SK-N-SH treated with all-trans-retinoic acid at 6 μM for 48 hours (cell line): ENCODE measurements at regions not wholly inside any gene's neighbourhood (a gene's known extent, or its start where the extent isn't known, plus 50 kb on each side); places are given as distances from the start of the nearest gene placed in this dataset.

Experiments used
- ATAC-seq: fragments of 200-7000 bp; cut with Tn5 transposase; 3 replicates; pipeline ENCODE4 v1.9.1; 2020; ENCODE audit warnings: mild to moderate bottlenecking, moderate library complexity
- ARNTL ChIP-seq: fragments of 450-650 bp; formaldehyde crosslinking; IDR thresholded peaks from 2 replicates; pipeline ENCODE4 v1.5.0; 2020; ENCODE audit warnings: low read depth, mild to moderate bottlenecking, moderate library complexity, borderline replicate concordance
- BACH2 ChIP-seq: fragments of 250-450 bp; sonication (Bioruptor Pico); IDR thresholded peaks from 2 replicates; pipeline ENCODE4 v1.9.0; 2021; ENCODE audit warnings: mild to moderate bottlenecking, borderline replicate concordance
- CSDC2 ChIP-seq: fragments of 250-450 bp; sonication (Bioruptor Pico); IDR thresholded peaks from 2 replicates; pipeline ENCODE4 v1.5.0; 2020; ENCODE audit warnings: mild to moderate bottlenecking, moderate library complexity
- ESRRG ChIP-seq: fragments of 250-450 bp; sonication (Bioruptor Pico); IDR thresholded peaks from 2 replicates; pipeline ENCODE4 v1.6.1; 2021; ENCODE audit warnings: mild to moderate bottlenecking
- GLIS3 ChIP-seq: fragments of 250-450 bp; sonication (Bioruptor Pico); IDR thresholded peaks from 2 replicates; pipeline ENCODE4 v1.5.0; 2020; ENCODE audit warnings: mild to moderate bottlenecking, moderate library complexity
- ISL1 ChIP-seq: fragments of 250-450 bp; sonication (Bioruptor Pico); IDR thresholded peaks from 2 replicates; pipeline ENCODE4 v2.1.2; 2022; ENCODE audit warnings: mild to moderate bottlenecking, moderate library complexity
- OSR1 ChIP-seq: fragments of 250-450 bp; sonication (Bioruptor Pico); IDR thresholded peaks from 2 replicates; pipeline ENCODE4 v1.8.0; 2022; ENCODE audit warnings: moderate library complexity, mild to moderate bottlenecking, inconsistent platforms
- RARB ChIP-seq: fragments of 250-450 bp; sonication (Bioruptor Pico); IDR thresholded peaks from 2 replicates; pipeline ENCODE4 v1.8.0; 2021; ENCODE audit warnings: mild to moderate bottlenecking, moderate library complexity
- SNAI2 ChIP-seq: fragments of 250-450 bp; sonication (Bioruptor Pico); IDR thresholded peaks from 2 replicates; pipeline ENCODE4 v1.5.0; 2020; ENCODE audit warnings: mild to moderate bottlenecking, moderate library complexity
- TCF4 ChIP-seq: fragments of 250-450 bp; sonication (Bioruptor Pico); IDR thresholded peaks from 2 replicates; pipeline ENCODE4 v1.8.0; 2021; ENCODE audit warnings: mild to moderate bottlenecking, moderate library complexity, borderline replicate concordance
- TOX ChIP-seq: fragments of 250-450 bp; sonication (Bioruptor Pico); IDR thresholded peaks from 2 replicates; pipeline ENCODE4 v1.8.0; 2021; ENCODE audit warnings: mild to moderate bottlenecking, moderate library complexity, borderline replicate concordance
- ZC3H10 ChIP-seq: fragments of 250-450 bp; sonication (Bioruptor Pico); IDR thresholded peaks from 2 replicates; pipeline ENCODE4 v1.5.1; 2021; ENCODE audit warnings: mild to moderate bottlenecking, moderate library complexity
- ZFP3 ChIP-seq: fragments of 250-450 bp; sonication (Bioruptor Pico); IDR thresholded peaks from 2 replicates; pipeline ENCODE4 v1.5.0; 2020; ENCODE audit warnings: mild to moderate bottlenecking, moderate library complexity
- ZFP30 ChIP-seq: fragments of 450-650 bp; formaldehyde crosslinking; IDR thresholded peaks from 2 replicates; pipeline ENCODE4 v1.5.0; 2022; ENCODE audit warnings: mild to moderate bottlenecking, moderate library complexity
- ZNF565 ChIP-seq: fragments of 450-650 bp; formaldehyde crosslinking; conservative IDR thresholded peaks from 2 replicates; pipeline ENCODE4 v1.5.0; 2020; ENCODE audit warnings: low read depth, mild to moderate bottlenecking, moderate library complexity
- ZNF70 ChIP-seq: fragments of 450-650 bp; formaldehyde crosslinking; IDR thresholded peaks from 2 replicates; pipeline ENCODE4 v1.5.0; 2020; ENCODE audit warnings: mild to moderate bottlenecking, moderate library complexity
- ZNF8 ChIP-seq: fragments of 450-650 bp; formaldehyde crosslinking; IDR thresholded peaks from 2 replicates; pipeline ENCODE4 v1.5.0; 2020; ENCODE audit warnings: mild to moderate bottlenecking, moderate library complexity
- TF ChIP-seq, protein P1 (sequence below): fragments of 250-450 bp; sonication (Bioruptor Pico); IDR thresholded peaks from 2 replicates; pipeline ENCODE4 v1.8.0; 2020; ENCODE audit warnings: mild to moderate bottlenecking, moderate library complexity, borderline replicate concordance
- TF ChIP-seq, protein P2 (sequence below): fragments of 250-450 bp; sonication (Bioruptor Pico); IDR thresholded peaks from 2 replicates; pipeline ENCODE4 v1.5.1; 2021; ENCODE audit warnings: mild to moderate bottlenecking, moderate library complexity
- TF ChIP-seq, protein P3 (sequence below): fragments of 250-450 bp; sonication (Bioruptor Pico); IDR thresholded peaks from 2 replicates; pipeline ENCODE4 v1.5.1; 2020; ENCODE audit warnings: low read depth, mild to moderate bottlenecking, moderate library complexity
- TF ChIP-seq, protein P4 (sequence below): fragments of 250-450 bp; sonication (Bioruptor Pico); IDR thresholded peaks from 2 replicates; pipeline ENCODE4 v1.8.0; 2021; ENCODE audit warnings: low read depth, mild to moderate bottlenecking, moderate library complexity, borderline replicate concordance

GRCh38 chr4:158007566-158007965 lies 165.3 kb downstream of the GASK1B start:
- no peak for ATAC-seq
- TF ChIP-seq BACH2 (CRISPR knock-in tag) (no peak), ZFP3 (CRISPR knock-in tag) (no peak), ZFP30 (CRISPR knock-in tag) (no peak), TOX (CRISPR knock-in tag) (no peak), ZNF565 (CRISPR knock-in tag) (no peak), GLIS3 (CRISPR knock-in tag) (no peak), ZC3H10 (CRISPR knock-in tag) (no peak), ZNF8 (CRISPR knock-in tag) (no peak)
- TF ChIP-seq, protein P1, sequence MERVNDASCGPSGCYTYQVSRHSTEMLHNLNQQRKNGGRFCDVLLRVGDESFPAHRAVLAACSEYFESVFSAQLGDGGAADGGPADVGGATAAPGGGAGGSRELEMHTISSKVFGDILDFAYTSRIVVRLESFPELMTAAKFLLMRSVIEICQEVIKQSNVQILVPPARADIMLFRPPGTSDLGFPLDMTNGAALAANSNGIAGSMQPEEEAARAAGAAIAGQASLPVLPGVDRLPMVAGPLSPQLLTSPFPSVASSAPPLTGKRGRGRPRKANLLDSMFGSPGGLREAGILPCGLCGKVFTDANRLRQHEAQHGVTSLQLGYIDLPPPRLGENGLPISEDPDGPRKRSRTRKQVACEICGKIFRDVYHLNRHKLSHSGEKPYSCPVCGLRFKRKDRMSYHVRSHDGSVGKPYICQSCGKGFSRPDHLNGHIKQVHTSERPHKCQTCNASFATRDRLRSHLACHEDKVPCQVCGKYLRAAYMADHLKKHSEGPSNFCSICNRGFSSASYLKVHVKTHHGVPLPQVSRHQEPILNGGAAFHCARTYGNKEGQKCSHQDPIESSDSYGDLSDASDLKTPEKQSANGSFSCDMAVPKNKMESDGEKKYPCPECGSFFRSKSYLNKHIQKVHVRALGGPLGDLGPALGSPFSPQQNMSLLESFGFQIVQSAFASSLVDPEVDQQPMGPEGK: no peak
- TF ChIP-seq, protein P2, sequence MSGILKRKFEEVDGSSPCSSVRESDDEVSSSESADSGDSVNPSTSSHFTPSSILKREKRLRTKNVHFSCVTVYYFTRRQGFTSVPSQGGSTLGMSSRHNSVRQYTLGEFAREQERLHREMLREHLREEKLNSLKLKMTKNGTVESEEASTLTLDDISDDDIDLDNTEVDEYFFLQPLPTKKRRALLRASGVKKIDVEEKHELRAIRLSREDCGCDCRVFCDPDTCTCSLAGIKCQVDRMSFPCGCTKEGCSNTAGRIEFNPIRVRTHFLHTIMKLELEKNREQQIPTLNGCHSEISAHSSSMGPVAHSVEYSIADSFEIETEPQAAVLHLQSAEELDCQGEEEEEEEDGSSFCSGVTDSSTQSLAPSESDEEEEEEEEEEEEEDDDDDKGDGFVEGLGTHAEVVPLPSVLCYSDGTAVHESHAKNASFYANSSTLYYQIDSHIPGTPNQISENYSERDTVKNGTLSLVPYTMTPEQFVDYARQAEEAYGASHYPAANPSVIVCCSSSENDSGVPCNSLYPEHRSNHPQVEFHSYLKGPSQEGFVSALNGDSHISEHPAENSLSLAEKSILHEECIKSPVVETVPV (CRISPR knock-in tag): no peak

- ATAC-seq: no peak
- TF ChIP-seq GLIS3 (CRISPR knock-in tag) (no peak), RARB (CRISPR knock-in tag) (no peak), ZFP3 (CRISPR knock-in tag) (no peak), ZFP30 (CRISPR knock-in tag) (no peak), SNAI2 (CRISPR knock-in tag) (no peak), BACH2 (CRISPR knock-in tag) (no peak), ARNTL (no peak), ESRRG (CRISPR knock-in tag) (no peak), ISL1 (CRISPR knock-in tag) (no peak), OSR1 (CRISPR knock-in tag) (no peak), TOX (CRISPR knock-in tag) (no peak)
- TF ChIP-seq, protein P3, sequence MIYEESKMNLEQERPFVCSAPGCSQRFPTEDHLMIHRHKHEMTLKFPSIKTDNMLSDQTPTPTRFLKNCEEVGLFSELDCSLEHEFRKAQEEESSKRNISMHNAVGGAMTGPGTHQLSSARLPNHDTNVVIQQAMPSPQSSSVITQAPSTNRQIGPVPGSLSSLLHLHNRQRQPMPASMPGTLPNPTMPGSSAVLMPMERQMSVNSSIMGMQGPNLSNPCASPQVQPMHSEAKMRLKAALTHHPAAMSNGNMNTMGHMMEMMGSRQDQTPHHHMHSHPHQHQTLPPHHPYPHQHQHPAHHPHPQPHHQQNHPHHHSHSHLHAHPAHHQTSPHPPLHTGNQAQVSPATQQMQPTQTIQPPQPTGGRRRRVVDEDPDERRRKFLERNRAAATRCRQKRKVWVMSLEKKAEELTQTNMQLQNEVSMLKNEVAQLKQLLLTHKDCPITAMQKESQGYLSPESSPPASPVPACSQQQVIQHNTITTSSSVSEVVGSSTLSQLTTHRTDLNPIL (CRISPR knock-in tag): no peak
- TF ChIP-seq, protein P1: no peak
- TF ChIP-seq, protein P2 (CRISPR knock-in tag): no peak
- TF ChIP-seq, all 23 proteins: peak for 0
These were observed 165.8 kb downstream of the GASK1B start for GRCh38 chr4:158006990-158007389.

GRCh38 chr4:158005021-158005420 lies 167.8 kb downstream of the GASK1B start:
- no peak for ATAC-seq
- TF ChIP-seq ZNF565 (CRISPR knock-in tag) (no peak), ISL1 (CRISPR knock-in tag) (peak; percentile 33; the same call in 1 of the 2 replicates)

- ATAC-seq: no peak
- TF ChIP-seq, protein P4, sequence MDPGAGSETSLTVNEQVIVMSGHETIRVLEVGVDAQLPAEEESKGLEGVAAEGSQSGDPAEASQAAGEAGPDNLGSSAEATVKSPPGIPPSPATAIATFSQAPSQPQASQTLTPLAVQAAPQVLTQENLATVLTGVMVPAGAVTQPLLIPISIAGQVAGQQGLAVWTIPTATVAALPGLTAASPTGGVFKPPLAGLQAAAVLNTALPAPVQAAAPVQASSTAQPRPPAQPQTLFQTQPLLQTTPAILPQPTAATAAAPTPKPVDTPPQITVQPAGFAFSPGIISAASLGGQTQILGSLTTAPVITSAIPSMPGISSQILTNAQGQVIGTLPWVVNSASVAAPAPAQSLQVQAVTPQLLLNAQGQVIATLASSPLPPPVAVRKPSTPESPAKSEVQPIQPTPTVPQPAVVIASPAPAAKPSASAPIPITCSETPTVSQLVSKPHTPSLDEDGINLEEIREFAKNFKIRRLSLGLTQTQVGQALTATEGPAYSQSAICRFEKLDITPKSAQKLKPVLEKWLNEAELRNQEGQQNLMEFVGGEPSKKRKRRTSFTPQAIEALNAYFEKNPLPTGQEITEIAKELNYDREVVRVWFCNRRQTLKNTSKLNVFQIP (CRISPR knock-in tag): no peak
- TF ChIP-seq ZFP3 (CRISPR knock-in tag) (no peak), GLIS3 (CRISPR knock-in tag) (no peak), ESRRG (CRISPR knock-in tag) (no peak), SNAI2 (CRISPR knock-in tag) (no peak), BACH2 (CRISPR knock-in tag) (no peak), OSR1 (CRISPR knock-in tag) (no peak), TOX (CRISPR knock-in tag) (no peak), RARB (CRISPR knock-in tag) (no peak), TCF4 (CRISPR knock-in tag) (no peak), ZFP30 (CRISPR knock-in tag) (no peak), ZNF8 (CRISPR knock-in tag) (no peak), ARNTL (no peak), CSDC2 (CRISPR knock-in tag) (no peak), ISL1 (CRISPR knock-in tag) (no peak), ZNF70 (CRISPR knock-in tag) (no peak)
- TF ChIP-seq, protein P1: no peak
- TF ChIP-seq, protein P3 (CRISPR knock-in tag): no peak
These were observed 168.7 kb downstream of the GASK1B start for GRCh38 chr4:158004101-158004500.
